ENCODE measurements at regions not wholly inside any gene's neighbourhood (a gene's known extent, or its start where the extent isn't known, plus 50 kb on each side); places are given as distances from the start of the nearest gene placed in this dataset.

GRCh38 chr2:62396880-62397279 is 109.1 kb downstream of the TMEM17 start:
- TF ChIP-seq CTCF (IDR thresholded peaks at IDR 0.05) (no peak), POLR2A (IDR thresholded peaks at IDR 0.05) (no peak)

Data from uterus (tissue), 2 donors.